SK-N-SH treated with all-trans-retinoic acid at 6 μM for 48 hours (cell line): ENCODE measurements at regions not wholly inside any gene's neighbourhood (a gene's known extent, or its start where the extent isn't known, plus 50 kb on each side); places are given as distances from the start of the nearest gene placed in this dataset.
"Not testable (repeated sequence)": the region's sequence is repeated elsewhere in the genome, so short reads cannot be mapped to it uniquely, and the experiment has no call there.

ENCODE experiments used
- ATAC-seq: fragments of 200-7000 bp; cut with Tn5 transposase; 3 replicates; pipeline ENCODE4 v1.9.1; 2020; ENCODE audit warnings: mild to moderate bottlenecking, moderate library complexity
- CSDC2 ChIP-seq: fragments of 250-450 bp; sonication (Bioruptor Pico); IDR thresholded peaks from 2 replicates; pipeline ENCODE4 v1.5.0; 2020; ENCODE audit warnings: mild to moderate bottlenecking, moderate library complexity
- ESRRG ChIP-seq: fragments of 250-450 bp; sonication (Bioruptor Pico); IDR thresholded peaks from 2 replicates; pipeline ENCODE4 v1.6.1; 2021; ENCODE audit warnings: mild to moderate bottlenecking
- GLIS3 ChIP-seq: fragments of 250-450 bp; sonication (Bioruptor Pico); IDR thresholded peaks from 2 replicates; pipeline ENCODE4 v1.5.0; 2020; ENCODE audit warnings: mild to moderate bottlenecking, moderate library complexity
- ISL1 ChIP-seq: fragments of 250-450 bp; sonication (Bioruptor Pico); IDR thresholded peaks from 2 replicates; pipeline ENCODE4 v2.1.2; 2022; ENCODE audit warnings: mild to moderate bottlenecking, moderate library complexity
- PPARA ChIP-seq: fragments of 250-450 bp; sonication (Bioruptor Pico); IDR thresholded peaks from 2 replicates; pipeline ENCODE4 v1.5.0; 2020; ENCODE audit warnings: mild to moderate bottlenecking, borderline replicate concordance
- RARB ChIP-seq: fragments of 250-450 bp; sonication (Bioruptor Pico); IDR thresholded peaks from 2 replicates; pipeline ENCODE4 v1.8.0; 2021; ENCODE audit warnings: mild to moderate bottlenecking, moderate library complexity
- SNAI2 ChIP-seq: fragments of 250-450 bp; sonication (Bioruptor Pico); IDR thresholded peaks from 2 replicates; pipeline ENCODE4 v1.5.0; 2020; ENCODE audit warnings: mild to moderate bottlenecking, moderate library complexity
- TCF4 ChIP-seq: fragments of 250-450 bp; sonication (Bioruptor Pico); IDR thresholded peaks from 2 replicates; pipeline ENCODE4 v1.8.0; 2021; ENCODE audit warnings: mild to moderate bottlenecking, moderate library complexity, borderline replicate concordance
- TOX ChIP-seq: fragments of 250-450 bp; sonication (Bioruptor Pico); IDR thresholded peaks from 2 replicates; pipeline ENCODE4 v1.8.0; 2021; ENCODE audit warnings: mild to moderate bottlenecking, moderate library complexity, borderline replicate concordance
- ZC3H10 ChIP-seq: fragments of 250-450 bp; sonication (Bioruptor Pico); IDR thresholded peaks from 2 replicates; pipeline ENCODE4 v1.5.1; 2021; ENCODE audit warnings: mild to moderate bottlenecking, moderate library complexity
- ZFP3 ChIP-seq: fragments of 250-450 bp; sonication (Bioruptor Pico); IDR thresholded peaks from 2 replicates; pipeline ENCODE4 v1.5.0; 2020; ENCODE audit warnings: mild to moderate bottlenecking, moderate library complexity
- ZFP30 ChIP-seq: fragments of 450-650 bp; formaldehyde crosslinking; IDR thresholded peaks from 2 replicates; pipeline ENCODE4 v1.5.0; 2022; ENCODE audit warnings: mild to moderate bottlenecking, moderate library complexity
- ZNF565 ChIP-seq: fragments of 450-650 bp; formaldehyde crosslinking; conservative IDR thresholded peaks from 2 replicates; pipeline ENCODE4 v1.5.0; 2020; ENCODE audit warnings: low read depth, mild to moderate bottlenecking, moderate library complexity
- ZNF70 ChIP-seq: fragments of 450-650 bp; formaldehyde crosslinking; IDR thresholded peaks from 2 replicates; pipeline ENCODE4 v1.5.0; 2020; ENCODE audit warnings: mild to moderate bottlenecking, moderate library complexity
- ZNF8 ChIP-seq: fragments of 450-650 bp; formaldehyde crosslinking; IDR thresholded peaks from 2 replicates; pipeline ENCODE4 v1.5.0; 2020; ENCODE audit warnings: mild to moderate bottlenecking, moderate library complexity
- TF ChIP-seq, protein P1 (sequence below): fragments of 250-450 bp; sonication (Bioruptor Pico); IDR thresholded peaks from 2 replicates; pipeline ENCODE4 v1.5.1; 2020; ENCODE audit warnings: low read depth, mild to moderate bottlenecking, moderate library complexity
- TF ChIP-seq, protein P2 (sequence below): fragments of 250-450 bp; sonication (Bioruptor Pico); IDR thresholded peaks from 2 replicates; pipeline ENCODE4 v1.5.1; 2021; ENCODE audit warnings: mild to moderate bottlenecking, moderate library complexity
- TF ChIP-seq, protein P3 (sequence below): fragments of 250-450 bp; sonication (Bioruptor Pico); IDR thresholded peaks from 2 replicates; pipeline ENCODE4 v1.8.0; 2020; ENCODE audit warnings: mild to moderate bottlenecking, moderate library complexity, borderline replicate concordance
- TF ChIP-seq, protein P4 (sequence below): fragments of 250-450 bp; sonication (Bioruptor Pico); IDR thresholded peaks from 2 replicates; pipeline ENCODE4 v1.5.0; 2020; ENCODE audit warnings: mild to moderate bottlenecking, moderate library complexity
- TF ChIP-seq, protein P5 (sequence below): fragments of 250-450 bp; sonication (Bioruptor Pico); IDR thresholded peaks from 2 replicates; pipeline ENCODE4 v1.8.0; 2021; ENCODE audit warnings: low read depth, mild to moderate bottlenecking, moderate library complexity, borderline replicate concordance

DNA sequence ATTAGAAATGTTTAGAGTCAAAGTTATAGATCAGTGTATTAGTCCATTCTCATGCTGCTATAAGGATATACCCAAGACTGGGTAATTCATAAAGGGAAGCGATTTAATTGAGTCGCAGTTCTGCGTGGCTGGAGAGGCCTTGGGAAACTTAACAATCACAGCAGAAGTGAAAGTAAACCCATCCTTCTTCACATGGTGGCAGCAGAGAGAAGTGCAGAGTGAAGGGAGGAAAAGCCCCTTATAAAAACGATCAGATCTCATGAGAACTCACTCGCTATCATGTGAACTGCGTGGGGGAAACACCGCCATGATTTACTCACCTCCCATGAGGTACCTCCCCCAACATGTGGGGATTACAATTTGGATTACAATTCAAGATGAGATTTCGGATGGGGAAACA lies 871.5 kb downstream of the DIPK2A start:
- peak; percentile 43; the same call in 2 of the 3 replicates for ATAC-seq
- TF ChIP-seq ISL1 (CRISPR knock-in tag) (no peak), GLIS3 (CRISPR knock-in tag) (no peak), ZNF8 (CRISPR knock-in tag) (no peak), SNAI2 (no peak), ZNF70 (CRISPR knock-in tag) (no peak), TCF4 (no peak), RARB (CRISPR knock-in tag) (no peak), ZFP3 (no peak), TOX (no peak), PPARA (CRISPR knock-in tag) (no peak)
- TF ChIP-seq, protein P1, sequence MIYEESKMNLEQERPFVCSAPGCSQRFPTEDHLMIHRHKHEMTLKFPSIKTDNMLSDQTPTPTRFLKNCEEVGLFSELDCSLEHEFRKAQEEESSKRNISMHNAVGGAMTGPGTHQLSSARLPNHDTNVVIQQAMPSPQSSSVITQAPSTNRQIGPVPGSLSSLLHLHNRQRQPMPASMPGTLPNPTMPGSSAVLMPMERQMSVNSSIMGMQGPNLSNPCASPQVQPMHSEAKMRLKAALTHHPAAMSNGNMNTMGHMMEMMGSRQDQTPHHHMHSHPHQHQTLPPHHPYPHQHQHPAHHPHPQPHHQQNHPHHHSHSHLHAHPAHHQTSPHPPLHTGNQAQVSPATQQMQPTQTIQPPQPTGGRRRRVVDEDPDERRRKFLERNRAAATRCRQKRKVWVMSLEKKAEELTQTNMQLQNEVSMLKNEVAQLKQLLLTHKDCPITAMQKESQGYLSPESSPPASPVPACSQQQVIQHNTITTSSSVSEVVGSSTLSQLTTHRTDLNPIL (CRISPR knock-in tag): no peak

DNA sequence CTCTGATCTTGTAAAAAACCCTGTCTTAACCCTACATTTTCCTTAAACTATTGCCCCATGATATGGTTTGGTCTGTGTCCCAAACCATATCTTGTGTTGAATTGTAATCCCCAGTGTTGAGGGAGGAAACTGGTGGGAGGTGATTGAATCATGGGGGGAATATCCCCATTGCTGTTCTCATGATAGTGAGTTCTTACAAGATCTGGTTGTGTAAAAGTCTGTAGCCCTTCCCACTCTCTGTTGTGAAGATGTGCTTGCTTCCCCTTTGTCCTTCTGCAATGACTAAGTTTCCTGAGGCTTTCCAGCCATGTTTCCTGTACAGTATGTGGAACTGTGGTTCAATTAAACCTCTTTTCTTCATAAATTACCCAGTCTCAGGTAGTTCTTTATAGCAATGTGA lies 881.4 kb downstream of the DIPK2A start:
- TF ChIP-seq, protein P2, sequence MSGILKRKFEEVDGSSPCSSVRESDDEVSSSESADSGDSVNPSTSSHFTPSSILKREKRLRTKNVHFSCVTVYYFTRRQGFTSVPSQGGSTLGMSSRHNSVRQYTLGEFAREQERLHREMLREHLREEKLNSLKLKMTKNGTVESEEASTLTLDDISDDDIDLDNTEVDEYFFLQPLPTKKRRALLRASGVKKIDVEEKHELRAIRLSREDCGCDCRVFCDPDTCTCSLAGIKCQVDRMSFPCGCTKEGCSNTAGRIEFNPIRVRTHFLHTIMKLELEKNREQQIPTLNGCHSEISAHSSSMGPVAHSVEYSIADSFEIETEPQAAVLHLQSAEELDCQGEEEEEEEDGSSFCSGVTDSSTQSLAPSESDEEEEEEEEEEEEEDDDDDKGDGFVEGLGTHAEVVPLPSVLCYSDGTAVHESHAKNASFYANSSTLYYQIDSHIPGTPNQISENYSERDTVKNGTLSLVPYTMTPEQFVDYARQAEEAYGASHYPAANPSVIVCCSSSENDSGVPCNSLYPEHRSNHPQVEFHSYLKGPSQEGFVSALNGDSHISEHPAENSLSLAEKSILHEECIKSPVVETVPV: no peak
- no peak for TF ChIP-seq RARB (CRISPR knock-in tag)
- TF ChIP-seq ZFP3: no peak
- no peak for TF ChIP-seq ZC3H10 (CRISPR knock-in tag)
- TF ChIP-seq ESRRG (CRISPR knock-in tag): no peak
- TF ChIP-seq GLIS3 (CRISPR knock-in tag): no peak
- no peak for TF ChIP-seq SNAI2
- TF ChIP-seq ZNF70 (CRISPR knock-in tag): no peak
- TF ChIP-seq, protein P3, sequence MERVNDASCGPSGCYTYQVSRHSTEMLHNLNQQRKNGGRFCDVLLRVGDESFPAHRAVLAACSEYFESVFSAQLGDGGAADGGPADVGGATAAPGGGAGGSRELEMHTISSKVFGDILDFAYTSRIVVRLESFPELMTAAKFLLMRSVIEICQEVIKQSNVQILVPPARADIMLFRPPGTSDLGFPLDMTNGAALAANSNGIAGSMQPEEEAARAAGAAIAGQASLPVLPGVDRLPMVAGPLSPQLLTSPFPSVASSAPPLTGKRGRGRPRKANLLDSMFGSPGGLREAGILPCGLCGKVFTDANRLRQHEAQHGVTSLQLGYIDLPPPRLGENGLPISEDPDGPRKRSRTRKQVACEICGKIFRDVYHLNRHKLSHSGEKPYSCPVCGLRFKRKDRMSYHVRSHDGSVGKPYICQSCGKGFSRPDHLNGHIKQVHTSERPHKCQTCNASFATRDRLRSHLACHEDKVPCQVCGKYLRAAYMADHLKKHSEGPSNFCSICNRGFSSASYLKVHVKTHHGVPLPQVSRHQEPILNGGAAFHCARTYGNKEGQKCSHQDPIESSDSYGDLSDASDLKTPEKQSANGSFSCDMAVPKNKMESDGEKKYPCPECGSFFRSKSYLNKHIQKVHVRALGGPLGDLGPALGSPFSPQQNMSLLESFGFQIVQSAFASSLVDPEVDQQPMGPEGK (CRISPR knock-in tag): no peak
- TF ChIP-seq TOX: no peak
- TF ChIP-seq, protein P4, sequence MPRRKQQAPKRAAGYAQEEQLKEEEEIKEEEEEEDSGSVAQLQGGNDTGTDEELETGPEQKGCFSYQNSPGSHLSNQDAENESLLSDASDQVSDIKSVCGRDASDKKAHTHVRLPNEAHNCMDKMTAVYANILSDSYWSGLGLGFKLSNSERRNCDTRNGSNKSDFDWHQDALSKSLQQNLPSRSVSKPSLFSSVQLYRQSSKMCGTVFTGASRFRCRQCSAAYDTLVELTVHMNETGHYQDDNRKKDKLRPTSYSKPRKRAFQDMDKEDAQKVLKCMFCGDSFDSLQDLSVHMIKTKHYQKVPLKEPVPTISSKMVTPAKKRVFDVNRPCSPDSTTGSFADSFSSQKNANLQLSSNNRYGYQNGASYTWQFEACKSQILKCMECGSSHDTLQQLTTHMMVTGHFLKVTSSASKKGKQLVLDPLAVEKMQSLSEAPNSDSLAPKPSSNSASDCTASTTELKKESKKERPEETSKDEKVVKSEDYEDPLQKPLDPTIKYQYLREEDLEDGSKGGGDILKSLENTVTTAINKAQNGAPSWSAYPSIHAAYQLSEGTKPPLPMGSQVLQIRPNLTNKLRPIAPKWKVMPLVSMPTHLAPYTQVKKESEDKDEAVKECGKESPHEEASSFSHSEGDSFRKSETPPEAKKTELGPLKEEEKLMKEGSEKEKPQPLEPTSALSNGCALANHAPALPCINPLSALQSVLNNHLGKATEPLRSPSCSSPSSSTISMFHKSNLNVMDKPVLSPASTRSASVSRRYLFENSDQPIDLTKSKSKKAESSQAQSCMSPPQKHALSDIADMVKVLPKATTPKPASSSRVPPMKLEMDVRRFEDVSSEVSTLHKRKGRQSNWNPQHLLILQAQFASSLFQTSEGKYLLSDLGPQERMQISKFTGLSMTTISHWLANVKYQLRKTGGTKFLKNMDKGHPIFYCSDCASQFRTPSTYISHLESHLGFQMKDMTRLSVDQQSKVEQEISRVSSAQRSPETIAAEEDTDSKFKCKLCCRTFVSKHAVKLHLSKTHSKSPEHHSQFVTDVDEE (CRISPR knock-in tag): no peak
- TF ChIP-seq, protein P5, sequence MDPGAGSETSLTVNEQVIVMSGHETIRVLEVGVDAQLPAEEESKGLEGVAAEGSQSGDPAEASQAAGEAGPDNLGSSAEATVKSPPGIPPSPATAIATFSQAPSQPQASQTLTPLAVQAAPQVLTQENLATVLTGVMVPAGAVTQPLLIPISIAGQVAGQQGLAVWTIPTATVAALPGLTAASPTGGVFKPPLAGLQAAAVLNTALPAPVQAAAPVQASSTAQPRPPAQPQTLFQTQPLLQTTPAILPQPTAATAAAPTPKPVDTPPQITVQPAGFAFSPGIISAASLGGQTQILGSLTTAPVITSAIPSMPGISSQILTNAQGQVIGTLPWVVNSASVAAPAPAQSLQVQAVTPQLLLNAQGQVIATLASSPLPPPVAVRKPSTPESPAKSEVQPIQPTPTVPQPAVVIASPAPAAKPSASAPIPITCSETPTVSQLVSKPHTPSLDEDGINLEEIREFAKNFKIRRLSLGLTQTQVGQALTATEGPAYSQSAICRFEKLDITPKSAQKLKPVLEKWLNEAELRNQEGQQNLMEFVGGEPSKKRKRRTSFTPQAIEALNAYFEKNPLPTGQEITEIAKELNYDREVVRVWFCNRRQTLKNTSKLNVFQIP (CRISPR knock-in tag): no peak
- TF ChIP-seq PPARA (CRISPR knock-in tag): no peak
- TF ChIP-seq ZFP30 (CRISPR knock-in tag): no peak
- no peak for TF ChIP-seq CSDC2 (CRISPR knock-in tag)
- TF ChIP-seq, protein P1 (CRISPR knock-in tag): no peak
- no peak for TF ChIP-seq ZNF565 (CRISPR knock-in tag)
- no peak for TF ChIP-seq ZNF8 (CRISPR knock-in tag)
- no peak for TF ChIP-seq TCF4
- no peak for ATAC-seq

DNA sequence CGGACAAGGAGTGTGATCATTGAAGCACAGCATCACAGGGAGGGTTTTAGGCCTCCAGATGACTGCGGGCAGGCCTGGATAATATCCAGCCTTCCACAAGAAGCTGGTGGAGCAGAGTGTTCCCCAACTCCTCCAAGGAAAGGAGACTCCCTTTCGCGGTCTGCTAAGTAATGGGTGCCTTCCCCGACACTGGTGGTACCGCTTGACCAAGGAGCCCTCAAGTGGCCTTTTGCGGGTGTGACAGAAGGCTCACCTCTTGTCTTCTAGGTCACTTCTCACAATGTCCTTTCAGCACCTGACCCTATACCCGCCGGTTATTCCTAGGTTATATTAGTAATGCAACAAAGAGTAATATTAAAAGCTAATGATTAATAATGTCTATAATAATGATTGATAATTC lies 882.4 kb downstream of the DIPK2A start:
- ATAC-seq: not testable (repeated sequence)
